GM12865 (cell line): ENCODE measurements at regions not wholly inside any gene's neighbourhood (a gene's known extent, or its start where the extent isn't known, plus 50 kb on each side); places are given as distances from the start of the nearest gene placed in this dataset.

ENCODE experiments used
- DNase-seq: peaks from one replicate; pipeline ENCODE4 v3.0.0; 2010; ENCODE audit warnings: low read depth
- H3K4me3 ChIP-seq: 2 replicates; pipeline ENCODE4 v1.5.1; 2011; ENCODE audit warnings: mild to moderate bottlenecking, low read depth, low read length, control low read depth
- TF ChIP-seq, protein P1 (sequence below): IDR thresholded peaks from 2 replicates; pipeline ENCODE4 v1.5.1; 2011; ENCODE audit warnings: low read length, control low read depth, low read depth, inconsistent platforms; ENCODE audit not compliant: insufficient read depth; ENCODE audit errors: missing control alignments

DNA sequence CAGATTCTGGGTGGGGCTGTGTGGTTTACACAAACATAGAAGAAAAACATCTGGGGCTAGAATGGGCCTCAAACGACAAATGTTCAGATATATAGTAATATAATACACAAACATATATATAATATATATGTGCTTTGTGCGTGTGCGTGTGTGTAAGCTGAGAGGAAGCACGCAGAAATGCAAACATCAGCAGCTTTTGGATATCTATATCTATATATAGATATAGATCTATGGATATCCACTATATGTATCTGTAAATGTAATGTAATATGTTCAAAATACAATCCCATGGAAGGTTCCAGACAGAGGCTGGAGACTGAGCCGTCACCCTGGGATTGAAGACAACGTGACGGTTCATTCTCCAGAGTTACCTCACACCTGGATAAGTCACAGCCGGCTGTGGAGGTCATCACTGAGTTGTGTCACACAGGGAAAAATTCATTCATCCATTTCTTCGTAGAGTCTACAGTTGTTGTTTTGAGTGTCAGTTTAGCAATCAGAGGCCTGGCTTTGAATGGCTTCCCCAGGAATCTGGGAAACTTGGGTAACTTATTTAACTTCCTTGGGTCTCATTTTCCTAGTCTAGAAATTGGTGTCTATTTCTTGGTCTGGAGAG, 123.0 kb upstream of the CPEB4 start:
- no peak for DNase-seq
- TF ChIP-seq, protein P1, sequence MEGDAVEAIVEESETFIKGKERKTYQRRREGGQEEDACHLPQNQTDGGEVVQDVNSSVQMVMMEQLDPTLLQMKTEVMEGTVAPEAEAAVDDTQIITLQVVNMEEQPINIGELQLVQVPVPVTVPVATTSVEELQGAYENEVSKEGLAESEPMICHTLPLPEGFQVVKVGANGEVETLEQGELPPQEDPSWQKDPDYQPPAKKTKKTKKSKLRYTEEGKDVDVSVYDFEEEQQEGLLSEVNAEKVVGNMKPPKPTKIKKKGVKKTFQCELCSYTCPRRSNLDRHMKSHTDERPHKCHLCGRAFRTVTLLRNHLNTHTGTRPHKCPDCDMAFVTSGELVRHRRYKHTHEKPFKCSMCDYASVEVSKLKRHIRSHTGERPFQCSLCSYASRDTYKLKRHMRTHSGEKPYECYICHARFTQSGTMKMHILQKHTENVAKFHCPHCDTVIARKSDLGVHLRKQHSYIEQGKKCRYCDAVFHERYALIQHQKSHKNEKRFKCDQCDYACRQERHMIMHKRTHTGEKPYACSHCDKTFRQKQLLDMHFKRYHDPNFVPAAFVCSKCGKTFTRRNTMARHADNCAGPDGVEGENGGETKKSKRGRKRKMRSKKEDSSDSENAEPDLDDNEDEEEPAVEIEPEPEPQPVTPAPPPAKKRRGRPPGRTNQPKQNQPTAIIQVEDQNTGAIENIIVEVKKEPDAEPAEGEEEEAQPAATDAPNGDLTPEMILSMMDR: no peak
- H3K4me3 ChIP-seq: no peak overlapping the region

DNA sequence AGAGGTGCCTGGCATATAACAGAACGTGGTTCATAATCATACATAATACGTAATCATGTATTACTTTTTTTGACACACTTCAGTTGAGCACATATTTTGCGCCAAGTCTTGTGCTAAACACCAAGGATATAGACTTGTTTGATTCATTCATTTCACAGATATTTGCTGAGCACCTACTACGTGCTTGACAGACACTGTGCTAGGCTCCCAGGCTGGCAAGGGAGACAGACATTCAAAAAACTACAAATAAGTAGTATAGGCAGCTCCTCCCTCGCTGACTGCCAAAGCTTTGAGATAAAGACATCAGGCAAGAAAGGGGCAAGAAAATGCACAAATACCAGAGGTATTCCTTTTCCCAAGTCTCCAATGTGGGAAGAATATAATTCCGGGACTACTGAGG, 122.5 kb upstream of the CPEB4 start:
- no peak for DNase-seq
- TF ChIP-seq, protein P1: no peak
- H3K4me3 ChIP-seq: no peak overlapping the region

DNA sequence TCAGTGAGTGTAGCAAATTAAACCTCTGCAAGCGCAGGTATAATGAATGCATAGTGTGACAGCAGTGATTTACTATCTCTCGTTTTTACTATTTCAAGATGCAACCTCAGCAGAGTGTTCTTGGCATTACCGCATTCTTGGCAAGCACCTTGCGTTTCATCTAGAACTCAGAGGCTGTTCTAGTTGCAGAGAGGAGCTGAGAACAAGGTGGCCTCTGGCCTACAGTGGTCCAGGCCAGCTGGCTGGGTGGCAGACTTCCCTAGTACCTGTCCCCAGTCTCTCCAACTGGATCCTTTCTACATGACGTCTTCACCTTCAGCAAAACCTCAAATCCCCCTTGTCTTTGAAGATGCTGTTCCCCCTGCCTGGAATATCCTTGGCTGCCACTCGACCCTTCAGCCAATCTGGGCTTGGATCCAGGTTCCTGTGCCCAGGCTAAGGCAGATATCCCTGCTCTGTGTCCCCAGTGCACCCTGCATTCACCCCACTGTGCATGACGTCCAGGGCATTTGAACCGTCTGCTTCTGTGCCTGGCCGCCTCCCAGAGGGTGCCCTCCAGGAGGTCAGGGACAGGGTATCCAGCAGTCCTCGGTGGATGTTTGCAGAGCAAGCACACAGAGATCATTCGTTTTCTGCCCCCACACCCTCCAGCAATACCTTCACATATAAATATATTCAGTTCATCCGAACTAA, 120.4 kb upstream of the CPEB4 start:
- no peak overlapping the region for H3K4me3 ChIP-seq
- TF ChIP-seq, protein P1: no peak
- no peak for DNase-seq

DNA sequence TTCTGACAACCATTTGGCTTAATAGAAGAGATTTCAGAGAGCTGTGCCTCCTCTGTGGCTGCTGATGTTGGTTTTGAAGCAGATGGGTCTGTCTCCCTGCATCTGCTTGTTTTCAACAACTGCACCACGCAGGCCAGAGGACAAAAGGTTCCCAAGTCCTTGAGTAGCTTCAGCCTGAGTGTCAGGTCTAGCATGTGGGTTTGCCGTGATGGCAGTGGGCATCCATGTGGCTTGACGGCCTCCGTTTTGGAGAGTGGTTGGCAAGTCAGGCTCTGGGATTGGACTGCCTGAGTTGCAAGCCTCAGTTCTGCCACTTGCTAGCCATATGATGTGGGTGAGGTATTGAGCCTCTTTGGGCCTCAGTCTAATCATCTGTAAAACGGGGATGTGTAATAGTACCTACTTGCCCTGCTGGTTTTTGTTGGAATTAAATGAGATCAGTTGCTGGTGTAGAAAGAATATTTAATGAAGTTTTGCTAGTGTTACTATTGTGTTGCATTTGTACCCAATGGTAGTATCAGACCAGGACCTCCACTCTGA, 119.8 kb upstream of the CPEB4 start:
- no peak for DNase-seq
- TF ChIP-seq, protein P1: no peak
- H3K4me3 ChIP-seq: no peak overlapping the region

DNA sequence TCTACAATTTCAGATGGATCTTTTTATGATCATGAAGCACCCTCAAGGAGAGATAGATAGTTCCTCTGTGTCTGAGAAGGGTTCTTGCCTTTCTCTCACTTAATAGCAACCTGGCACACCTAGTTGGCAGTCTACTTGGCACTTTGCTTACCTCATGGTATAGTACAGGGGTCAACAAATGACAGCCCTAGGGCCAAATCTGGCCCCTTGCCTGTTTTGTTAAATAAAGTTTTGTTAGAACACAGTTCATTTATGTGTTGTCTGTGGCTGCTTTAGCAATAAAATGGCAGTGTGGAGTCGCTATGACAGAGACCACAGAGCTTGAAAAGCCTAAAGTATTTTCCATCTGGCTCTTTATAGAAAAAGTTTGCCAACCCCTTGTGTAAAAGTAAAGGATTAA, 119.3 kb upstream of the CPEB4 start:
- DNase-seq: no peak
- no peak overlapping the region for H3K4me3 ChIP-seq
- TF ChIP-seq, protein P1: no peak

DNA sequence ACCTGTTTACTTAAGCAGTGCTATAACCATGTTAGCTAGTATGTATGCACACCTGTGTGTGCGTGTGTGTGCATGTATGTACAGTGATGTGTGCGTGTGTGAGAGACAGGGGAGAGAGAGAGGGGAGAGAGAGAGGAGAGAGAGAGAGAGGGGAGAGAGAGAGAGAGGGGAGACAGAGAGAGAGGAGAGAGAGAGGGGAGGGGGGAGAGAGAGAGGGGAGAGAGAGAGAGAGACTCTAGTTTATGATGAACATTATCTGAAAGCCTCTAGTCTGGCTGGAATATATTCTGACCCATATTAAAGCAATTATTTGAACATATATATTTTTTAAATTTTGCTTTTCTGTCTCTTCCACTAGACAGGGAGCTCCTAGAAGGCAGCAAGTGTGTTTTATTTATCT, 117.5 kb upstream of the CPEB4 start:
- no peak for DNase-seq
- TF ChIP-seq, protein P1: no peak
- H3K4me3 ChIP-seq: no peak overlapping the region
